Kidney capillary endothelial cell (primary cell): ENCODE measurements at regions not wholly inside any gene's neighbourhood (a gene's known extent, or its start where the extent isn't known, plus 50 kb on each side); places are given as distances from the start of the nearest gene placed in this dataset.

Source experiments
- DNase-seq: peaks from one replicate; pipeline ENCODE4 v3.0.0-alpha.2; 2018; ENCODE audit warnings: low spot score

DNA sequence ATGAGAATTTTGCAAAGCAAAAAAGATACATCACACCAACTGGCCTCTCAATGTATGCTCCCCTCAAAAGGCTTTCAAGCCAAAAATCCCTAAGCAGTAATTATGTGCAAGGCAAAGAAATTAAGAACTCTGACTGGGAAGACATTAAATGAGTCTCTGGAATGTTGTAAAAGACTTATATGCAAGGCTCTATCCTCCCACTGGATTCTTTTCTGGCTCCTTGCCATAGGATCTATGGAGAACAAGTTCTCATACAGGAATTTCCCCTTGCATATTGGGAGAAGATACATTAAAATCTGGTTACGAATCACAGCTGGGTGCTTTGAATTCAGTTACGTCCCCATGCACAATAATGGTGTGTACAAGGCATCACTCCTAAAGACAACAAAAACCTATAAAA is 73.4 kb upstream of the ATL2 start:
- no peak for DNase-seq

- no peak for DNase-seq
Measured at GRCh38 chr2:38448692-38449410, 71.8 kb upstream of the ATL2 start.

- no peak for DNase-seq
Measured at GRCh38 chr2:38446906-38447561, 70.0 kb upstream of the ATL2 start.

- DNase-seq: no peak
Measured at GRCh38 chr2:38446418-38446817, 69.3 kb upstream of the ATL2 start.

DNA sequence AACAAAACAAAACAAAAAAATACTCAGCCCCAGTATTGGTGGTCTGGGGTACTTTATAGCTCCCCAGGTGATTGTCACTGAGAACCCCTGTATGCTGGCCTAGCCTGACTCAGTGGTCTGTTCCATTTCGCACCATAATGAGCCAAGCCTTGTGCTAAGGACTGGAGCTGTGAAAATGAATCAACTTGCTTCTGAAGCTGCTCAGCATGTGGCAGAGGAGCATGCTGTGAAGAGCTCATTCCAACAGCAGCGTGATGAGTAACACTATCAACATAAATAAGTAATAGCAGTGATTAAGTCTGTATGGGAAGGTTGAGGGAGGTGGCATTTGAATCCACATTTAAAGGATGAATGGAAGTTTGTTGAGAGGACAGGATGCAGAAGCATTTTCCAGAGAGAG is 67.2 kb upstream of the ATL2 start:
- DNase-seq: no peak

DNA sequence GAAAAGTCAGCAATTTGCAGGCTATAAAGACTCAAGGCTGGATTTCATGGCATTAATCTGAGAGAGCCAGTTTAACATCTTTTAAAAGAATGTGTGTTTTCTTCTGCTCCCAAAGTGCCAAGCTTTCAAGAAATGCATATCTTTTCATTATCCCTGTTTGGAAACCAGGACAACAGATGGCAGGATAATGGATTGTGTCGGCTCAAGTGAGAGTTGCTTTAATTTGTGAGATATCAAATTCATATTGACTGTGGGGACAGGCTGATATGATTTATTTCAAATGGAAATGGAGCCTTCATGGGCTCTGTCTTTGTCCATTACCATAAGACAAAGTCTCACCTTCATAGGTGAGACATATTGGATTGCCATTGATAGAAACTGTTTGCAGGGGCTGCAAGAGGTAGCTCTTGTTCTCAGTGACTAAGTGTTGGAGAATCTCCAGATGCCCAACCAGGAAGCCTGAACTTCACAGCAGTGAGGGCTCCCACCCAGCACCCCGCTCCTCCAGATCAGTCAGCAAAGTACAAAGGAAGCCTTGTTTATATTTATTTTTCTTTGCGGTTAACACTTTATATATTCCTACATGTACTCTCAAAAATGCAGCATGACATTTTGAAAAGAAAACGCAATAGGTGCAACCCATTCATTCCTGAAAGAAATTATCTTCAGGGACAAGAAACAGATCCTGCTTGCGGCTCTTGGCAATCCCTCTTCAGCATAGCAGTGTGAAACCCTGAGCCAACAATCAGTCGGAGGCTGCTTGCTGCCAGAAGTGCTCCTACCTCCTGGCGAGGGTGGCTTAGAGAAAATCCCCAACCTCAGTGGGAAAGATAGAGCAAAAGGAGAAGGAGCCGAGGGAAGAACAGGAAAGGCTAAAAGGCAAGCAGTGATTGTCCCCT is 65.8 kb upstream of the ATL2 start:
- no peak for DNase-seq

DNA sequence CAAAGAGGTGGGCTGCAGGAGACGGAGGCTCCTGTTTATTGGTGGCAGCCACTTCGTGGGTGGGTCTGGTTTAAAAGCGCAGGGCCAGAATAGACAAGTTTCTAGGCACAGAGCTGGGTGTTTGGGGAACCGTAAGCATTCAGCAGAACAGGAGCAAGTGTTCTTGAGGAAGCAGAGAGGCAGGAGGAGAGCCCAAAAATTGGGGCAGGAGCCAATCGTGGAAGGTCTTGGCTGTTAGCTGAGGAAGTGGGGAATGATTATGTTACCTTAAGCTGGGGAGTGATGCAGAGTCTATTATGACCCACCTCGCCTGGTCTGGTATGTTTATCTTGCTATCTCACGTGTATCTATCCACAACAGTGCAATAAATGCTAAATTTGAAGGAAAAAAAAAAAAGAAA is 64.3 kb upstream of the ATL2 start:
- DNase-seq: no peak

GRCh38 chr2:38440655-38441054 is 63.6 kb upstream of the ATL2 start:
- no peak for DNase-seq

DNA sequence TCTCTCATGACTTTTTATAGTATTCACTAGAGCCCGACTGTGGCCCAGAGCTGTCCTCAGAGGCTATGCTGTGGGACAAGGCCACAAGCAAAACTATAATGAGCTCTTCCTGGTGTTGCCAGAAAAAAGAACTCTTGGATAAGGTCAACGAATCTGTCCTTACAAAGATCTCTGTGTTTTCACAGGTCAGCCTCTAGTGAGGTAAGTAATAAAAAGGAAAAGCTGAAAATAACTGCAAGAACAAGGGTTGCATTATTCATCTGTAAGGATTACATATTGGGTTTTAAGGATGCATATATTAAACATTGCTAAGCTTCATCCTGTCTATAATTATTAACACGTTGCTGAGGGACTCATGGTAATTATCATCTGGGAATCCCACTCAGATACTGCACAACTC is 62.8 kb upstream of the ATL2 start:
- DNase-seq: no peak

GRCh38 chr2:38438883-38439612 is 62.0 kb upstream of the ATL2 start:
- DNase-seq: no peak

- no peak for DNase-seq
Measured at GRCh38 chr2:38438133-38438882, 61.2 kb upstream of the ATL2 start.

DNA sequence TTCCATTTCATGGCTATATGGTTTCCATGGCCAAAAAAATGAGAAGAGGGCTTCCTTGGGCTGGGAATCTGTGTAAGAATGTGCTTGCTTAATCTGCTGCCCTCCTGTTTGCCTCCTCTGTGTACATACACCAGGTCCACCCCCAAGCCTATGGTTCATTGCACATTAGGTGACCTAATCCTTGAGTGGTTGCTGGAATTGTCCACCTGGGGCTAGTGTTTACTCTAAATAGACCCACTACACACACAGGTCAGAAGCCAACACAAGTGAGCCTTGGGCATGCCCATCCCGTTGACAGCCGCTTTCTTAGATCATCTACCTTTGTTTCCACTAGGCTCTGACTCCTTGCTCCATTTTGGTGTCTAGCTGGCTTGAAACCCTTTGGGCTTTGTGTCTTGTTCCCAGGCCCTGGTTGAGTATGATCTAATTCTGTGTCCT is 59.2 kb upstream of the ATL2 start:
- DNase-seq: no peak

GRCh38 chr2:38435775-38436174 is 58.7 kb upstream of the ATL2 start:
- no peak for DNase-seq

- no peak for DNase-seq
Measured at GRCh38 chr2:38434595-38434994, 57.5 kb upstream of the ATL2 start.

DNA sequence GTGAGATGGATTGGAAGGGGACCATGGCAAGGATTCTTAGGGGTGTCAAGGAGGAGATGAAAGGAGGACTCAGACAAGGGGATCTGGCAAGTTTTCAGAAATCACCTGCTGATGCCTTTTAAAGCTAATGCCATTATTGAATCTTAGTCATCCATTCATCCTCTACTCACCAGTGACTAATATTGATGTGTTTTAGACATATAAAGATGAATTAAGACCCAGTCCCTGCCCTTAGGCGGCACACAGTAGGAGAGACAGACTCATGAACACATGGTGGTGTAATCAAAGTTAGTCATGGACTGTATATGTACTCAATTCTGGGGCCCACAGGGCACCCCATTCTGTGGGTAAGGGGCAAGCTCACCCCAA is 56.5 kb upstream of the ATL2 start:
- no peak for DNase-seq

GRCh38 chr2:38432820-38433606 is 55.9 kb upstream of the ATL2 start:
- no peak for DNase-seq

- DNase-seq: no peak
Measured at GRCh38 chr2:38430597-38431207, 53.6 kb upstream of the ATL2 start.

DNA sequence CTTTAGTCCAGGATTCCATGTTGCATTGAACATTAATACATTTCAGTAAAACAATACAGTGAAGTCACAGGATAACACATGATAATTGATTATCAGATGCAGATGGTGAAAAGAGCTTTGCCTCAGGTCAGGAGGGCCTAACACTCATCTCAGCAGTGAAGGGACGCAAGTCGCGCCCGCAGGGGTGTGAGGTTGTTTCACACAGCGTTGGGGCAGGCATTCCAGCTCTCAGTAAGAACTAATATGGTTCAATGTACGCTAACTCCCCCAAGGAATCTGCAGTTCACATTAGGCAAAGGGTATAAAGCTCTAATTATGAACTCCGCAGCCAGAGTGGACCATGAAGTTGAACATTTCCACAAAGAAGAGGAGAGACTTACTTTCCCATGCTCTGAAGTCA is 53.1 kb upstream of the ATL2 start:
- no peak for DNase-seq

DNA sequence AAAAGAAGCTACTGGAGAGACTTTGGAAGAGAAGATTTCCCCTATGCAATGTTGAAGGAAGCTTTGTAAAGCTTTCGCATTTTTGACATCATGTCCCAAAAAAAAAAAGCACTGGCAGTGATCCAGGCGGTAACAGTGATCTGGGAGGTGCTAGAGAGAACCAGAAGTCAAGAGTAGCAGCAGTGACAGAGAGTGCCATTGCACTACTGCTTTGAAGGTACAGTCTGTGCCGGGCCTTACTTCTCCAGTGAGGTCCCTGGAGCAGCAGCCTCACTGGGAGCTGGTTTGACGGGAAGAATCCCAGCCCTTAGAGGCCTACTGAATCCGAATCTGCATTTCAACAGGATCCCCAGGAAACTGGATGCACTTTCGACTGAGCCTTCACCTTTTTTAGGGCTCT is 50.9 kb upstream of the ATL2 start:
- DNase-seq: no peak

DNA sequence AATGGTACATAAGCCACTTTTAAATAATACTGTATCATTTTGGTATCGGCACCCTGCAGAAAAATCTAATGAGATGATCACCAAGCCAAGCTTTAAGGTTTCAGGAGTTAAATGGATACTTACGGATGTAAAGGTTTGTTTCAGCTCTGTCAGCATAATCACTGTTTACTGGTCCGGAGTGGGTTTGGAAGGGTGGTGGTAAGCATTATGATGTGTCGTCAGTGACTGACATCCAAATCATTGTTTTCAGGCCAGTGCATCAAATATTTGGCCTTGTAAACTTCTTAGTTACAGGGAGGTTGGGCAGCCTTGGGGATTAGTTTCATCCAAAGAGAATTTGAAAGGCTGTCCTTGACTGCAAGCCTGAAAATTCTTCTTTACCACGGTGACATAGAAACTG is 50.0 kb upstream of the ATL2 start:
- DNase-seq: no peak
